Left lung (tissue), 4 donors: ENCODE measurements at regions not wholly inside any gene's neighbourhood (a gene's known extent, or its start where the extent isn't known, plus 50 kb on each side); places are given as distances from the start of the nearest gene placed in this dataset.

Source experiments
- ATAC-seq: fragments of 200-7000 bp; cut with Tn5 transposase; one replicate; pipeline ENCODE4 v1.9.1; 2020; ENCODE audit warnings: moderate library complexity
- DNase-seq, 4 donors: peaks; one replicate each; pipeline ENCODE4 v3.0.0-alpha.2; 2013 to 2020
- H3K27ac ChIP-seq, 2 donors: fragments of 200-600 bp; sonication (generic) in 1 of 2; one replicate each; pipeline versions ENCODE4 v1.5.0 to v1.8.0; 2020 to 2021
- H3K27me3 ChIP-seq, 2 donors: fragments of 200-600 bp; sonication (generic) in 1 of 2; one replicate each; pipeline versions ENCODE4 v1.5.0 to v1.8.0; 2020 to 2021
- H3K36me3 ChIP-seq, 2 donors: fragments of 200-600 bp; sonication (generic) in 1 of 2; one replicate each; pipeline versions ENCODE4 v1.5.0 to v1.8.0; 2020 to 2021
- H3K4me1 ChIP-seq, 2 donors: fragments of 200-600 bp; one replicate each; pipeline ENCODE4 v1.8.0; 2021
- H3K4me3 ChIP-seq, 2 donors: fragments of 200-600 bp; sonication (generic) in 1 of 2; one replicate each; pipeline versions ENCODE4 v1.5.0 to v1.8.0; 2020 to 2021; ENCODE audit warnings: mild to moderate bottlenecking in 1 of 2
- H3K9me3 ChIP-seq, 2 donors: fragments of 200-600 bp; sonication (generic) in 1 of 2; one replicate each; pipeline versions ENCODE4 v1.5.0 to v1.8.0; 2020 to 2021
- intact Hi-C, 2 donors: fragments of 100-400 bp; cut with DNase I; formaldehyde crosslinking; loops; one replicate each; pipeline versions ENCODE4 v1.11.2 to v1.14.2; 2022
- TF ChIP-seq, protein P1 (sequence below), 2 donors: fragments of 200-600 bp; sonication (generic) in 1 of 2; IDR thresholded peaks; one replicate each; pipeline versions ENCODE4 v1.5.0 to v1.8.0; 2021; ENCODE audit warnings: antibody characterized with exemption in 2 of 2
- donor health status: DM: no; HTN: yes; CAD: no.
- donor health status: DM: no; HTN: no; CAD: no.

- H3K27ac ChIP-seq, result no peak overlapping the region
- H3K9me3 ChIP-seq, result no peaks in the 10 kb centered on the region
- no peak overlapping the region for H3K4me3 ChIP-seq
- H3K4me1 ChIP-seq, result no peaks in the 10 kb centered on the region
- DNase-seq, result no peak
- no peaks in the 10 kb centered on the region for H3K36me3 ChIP-seq
- TF ChIP-seq, protein P1, sequence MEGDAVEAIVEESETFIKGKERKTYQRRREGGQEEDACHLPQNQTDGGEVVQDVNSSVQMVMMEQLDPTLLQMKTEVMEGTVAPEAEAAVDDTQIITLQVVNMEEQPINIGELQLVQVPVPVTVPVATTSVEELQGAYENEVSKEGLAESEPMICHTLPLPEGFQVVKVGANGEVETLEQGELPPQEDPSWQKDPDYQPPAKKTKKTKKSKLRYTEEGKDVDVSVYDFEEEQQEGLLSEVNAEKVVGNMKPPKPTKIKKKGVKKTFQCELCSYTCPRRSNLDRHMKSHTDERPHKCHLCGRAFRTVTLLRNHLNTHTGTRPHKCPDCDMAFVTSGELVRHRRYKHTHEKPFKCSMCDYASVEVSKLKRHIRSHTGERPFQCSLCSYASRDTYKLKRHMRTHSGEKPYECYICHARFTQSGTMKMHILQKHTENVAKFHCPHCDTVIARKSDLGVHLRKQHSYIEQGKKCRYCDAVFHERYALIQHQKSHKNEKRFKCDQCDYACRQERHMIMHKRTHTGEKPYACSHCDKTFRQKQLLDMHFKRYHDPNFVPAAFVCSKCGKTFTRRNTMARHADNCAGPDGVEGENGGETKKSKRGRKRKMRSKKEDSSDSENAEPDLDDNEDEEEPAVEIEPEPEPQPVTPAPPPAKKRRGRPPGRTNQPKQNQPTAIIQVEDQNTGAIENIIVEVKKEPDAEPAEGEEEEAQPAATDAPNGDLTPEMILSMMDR (IDR thresholded peaks at IDR 0.05), result no peak
- no peak for ATAC-seq
- intact Hi-C loops, result no loop called here
- H3K27me3 ChIP-seq, result no peaks in the 10 kb centered on the region
Observed at GRCh38 chr6:19943042-19943441, 105.9 kb downstream of the ID4 start.

GRCh38 chr6:19945843-19946358, 108.7 kb downstream of the ID4 start:
- Histone ChIP-seq H3K4me1 (no peaks in the 10 kb centered on the region), H3K27me3 (no peaks in the 10 kb centered on the region), H3K36me3 (no peaks in the 10 kb centered on the region), H3K9me3 (peaks cover 0 to 14% of the 10 kb centered on the region in 2 donors), H3K4me3 (no peak overlapping the region), H3K27ac (no peak overlapping the region)
- TF ChIP-seq, protein P1 (IDR thresholded peaks at IDR 0.05), result no peak
- DNase-seq, result no peak
- intact Hi-C loops, result no loop called here
- no peak for ATAC-seq

- no peak overlapping the region for H3K27ac ChIP-seq
- no peak overlapping the region for H3K4me3 ChIP-seq
- peaks cover 0 to 26% of the 10 kb centered on the region in 2 donors for H3K9me3 ChIP-seq
- no peaks in the 10 kb centered on the region for H3K36me3 ChIP-seq
- TF ChIP-seq, protein P1 (IDR thresholded peaks at IDR 0.05), result no peak
- H3K27me3 ChIP-seq, result no peaks in the 10 kb centered on the region
- no peak for DNase-seq
- intact Hi-C loops, result no loop called here
- H3K4me1 ChIP-seq, result no peaks in the 10 kb centered on the region
- ATAC-seq, result no peak
Observed at GRCh38 chr6:19949155-19949554, 112.0 kb downstream of the ID4 start.

DNA sequence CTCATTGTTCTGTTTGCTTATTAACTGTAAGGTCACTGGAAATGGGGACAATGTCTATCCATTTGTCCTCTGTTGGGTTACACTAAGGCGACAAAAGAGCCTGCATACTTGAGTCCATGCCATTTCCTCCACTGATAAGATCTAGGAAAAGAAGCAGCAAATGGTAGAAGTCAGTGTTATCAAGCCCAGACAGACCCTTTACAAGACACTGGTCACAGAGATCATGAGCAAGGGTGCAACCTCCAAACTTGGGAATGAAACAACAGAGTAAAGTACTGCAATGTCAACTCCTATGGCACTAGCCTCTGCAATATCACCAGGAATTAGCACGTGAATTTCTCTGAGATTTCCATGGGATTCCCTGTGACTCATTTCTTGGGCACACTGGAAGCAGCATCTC, 126.9 kb downstream of the ID4 start:
- DNase-seq (no peak), ATAC-seq (no peak)
- Histone ChIP-seq H3K27me3 (no peaks in the 10 kb centered on the region), H3K4me3 (no peak overlapping the region), H3K36me3 (no peaks in the 10 kb centered on the region), H3K9me3 (no peaks in the 10 kb centered on the region), H3K27ac (no peak overlapping the region), H3K4me1 (no peaks in the 10 kb centered on the region)
- intact Hi-C loops, result no loop called here
- TF ChIP-seq, protein P1 (IDR thresholded peaks at IDR 0.05), result no peak

DNA sequence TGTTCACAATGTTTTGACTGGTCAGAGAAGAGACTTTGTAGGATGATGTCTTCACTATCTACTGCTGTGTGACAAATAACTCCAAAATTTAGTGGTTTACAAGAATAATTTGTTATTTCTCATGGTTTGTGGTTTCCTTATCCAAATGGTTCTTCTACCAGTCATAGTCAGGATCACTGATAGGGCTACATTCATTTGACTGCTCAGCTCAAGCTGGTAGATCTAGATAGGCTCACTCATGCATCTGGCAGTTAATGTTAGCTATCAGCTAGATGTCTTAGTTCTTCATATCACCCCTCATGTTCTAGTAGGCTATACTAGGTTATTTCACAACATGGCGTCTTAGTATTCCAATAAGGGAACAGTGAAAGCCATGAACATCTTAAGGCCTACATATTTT, 131.0 kb downstream of the ID4 start:
- Histone ChIP-seq H3K27me3 (no peaks in the 10 kb centered on the region), H3K4me3 (no peak overlapping the region), H3K9me3 (no peaks in the 10 kb centered on the region), H3K36me3 (no peaks in the 10 kb centered on the region), H3K4me1 (no peaks in the 10 kb centered on the region), H3K27ac (no peak overlapping the region)
- intact Hi-C loops, result no loop called here
- DNase-seq (no peak), ATAC-seq (no peak)
- TF ChIP-seq, protein P1 (IDR thresholded peaks at IDR 0.05), result no peak
